Testis (tissue), 2 donors: ENCODE measurements at regions not wholly inside any gene's neighbourhood (a gene's known extent, or its start where the extent isn't known, plus 50 kb on each side); places are given as distances from the start of the nearest gene placed in this dataset.

Experiments used
- DNase-seq: peaks from one replicate; pipeline ENCODE4 v3.0.0-alpha.2; 2019
- H3K27ac ChIP-seq, 2 donors: fragments of 200-600 bp; sonication (generic); one replicate each; pipeline ENCODE4 v1.5.1; 2019
- H3K27me3 ChIP-seq: fragments of 200-600 bp; sonication (generic); one replicate; pipeline ENCODE4 v1.5.1; 2019
- H3K36me3 ChIP-seq: fragments of 200-600 bp; sonication (generic); one replicate; pipeline ENCODE4 v1.5.1; 2017; ENCODE audit warnings: low read depth; ENCODE audit errors: missing control alignments
- H3K4me1 ChIP-seq: fragments of 200-600 bp; sonication (generic); one replicate; pipeline ENCODE4 v1.5.1; 2019
- H3K4me3 ChIP-seq, 2 donors: fragments of 200-600 bp; sonication (generic); one replicate each; pipeline ENCODE4 v1.5.1; 2017 to 2019
- H3K9me3 ChIP-seq: fragments of 200-600 bp; sonication (generic); one replicate; pipeline ENCODE4 v1.5.1; 2017
- CTCF ChIP-seq, 3 experiments: fragments of 450-650 bp in 2 of 3; fragments of 200-600 bp in 1 of 3; sonication (generic) in 1 of 3; IDR thresholded peaks; one replicate each; pipeline ENCODE4 v1.5.1; 2016 to 2019; ENCODE audit warnings: antibody characterized with exemption in 3 of 3, mild to moderate bottlenecking in 2 of 3, moderate library complexity in 1 of 3
- POLR2A ChIP-seq: fragments of 450-650 bp; IDR thresholded peaks from one replicate; pipeline ENCODE4 v1.6.1; 2017; ENCODE audit warnings: antibody characterized with exemption, mild to moderate bottlenecking, moderate library complexity
- WGBS, 2 donors: methylation state at CpG; one replicate each; pipeline ENCODE4 v1.1.5; 2018; 5-methylcytosine and 5-hydroxymethylcytosine counted together
- intact Hi-C: fragments of 100-400 bp; cut with DNase I; formaldehyde crosslinking; loops from one replicate; pipeline ENCODE4 v1.15.1; 2023; ENCODE audit warnings: low total_unique reads

- Histone ChIP-seq H3K27ac (no peak overlapping the region), H3K27me3 (no peaks in the 10 kb centered on the region), H3K4me1 (no peaks in the 10 kb centered on the region), H3K9me3 (no peaks in the 10 kb centered on the region), H3K36me3 (no peaks in the 10 kb centered on the region), H3K4me3 (peak overlapping the region; percentile 29 to 32)
- intact Hi-C loops: no loop called here
- 60 to 69% methylated on average over 23 to 28 of the region's 28 CpGs for WGBS, 2 donors
- peak; percentile 14 for DNase-seq
- no peak for TF ChIP-seq CTCF (IDR thresholded peaks at IDR 0.05)
- TF ChIP-seq POLR2A: no peak
Measured at GRCh38 chr4:126956184-126956897, 676.4 kb upstream of the INTU start.

GRCh38 chr4:126957556-126957955, 675.2 kb upstream of the INTU start:
- no peak for DNase-seq
- no peak overlapping the region for H3K4me3 ChIP-seq
- no peaks in the 10 kb centered on the region for H3K36me3 ChIP-seq
- intact Hi-C loops: no loop called here
- no peaks in the 10 kb centered on the region for H3K27me3 ChIP-seq
- no peaks in the 10 kb centered on the region for H3K9me3 ChIP-seq
- TF ChIP-seq POLR2A (no peak), CTCF (IDR thresholded peaks at IDR 0.05) (no peak)
- H3K4me1 ChIP-seq: no peaks in the 10 kb centered on the region
- H3K27ac ChIP-seq: no peak overlapping the region
- 79 to 86% methylated on average over 1 of the region's 1 CpG for WGBS, 2 donors

- Histone ChIP-seq H3K4me3 (no peak overlapping the region), H3K9me3 (no peaks in the 10 kb centered on the region), H3K27me3 (no peaks in the 10 kb centered on the region), H3K36me3 (no peaks in the 10 kb centered on the region), H3K4me1 (no peaks in the 10 kb centered on the region), H3K27ac (no peak overlapping the region)
- no peak for TF ChIP-seq CTCF (IDR thresholded peaks at IDR 0.05)
- 79 to 81% methylated on average over 1 of the region's 1 CpG for WGBS, 2 donors
- no peak for DNase-seq
- intact Hi-C loops: no loop called here
Measured at GRCh38 chr4:126957987-126958386, 674.8 kb upstream of the INTU start.

DNA sequence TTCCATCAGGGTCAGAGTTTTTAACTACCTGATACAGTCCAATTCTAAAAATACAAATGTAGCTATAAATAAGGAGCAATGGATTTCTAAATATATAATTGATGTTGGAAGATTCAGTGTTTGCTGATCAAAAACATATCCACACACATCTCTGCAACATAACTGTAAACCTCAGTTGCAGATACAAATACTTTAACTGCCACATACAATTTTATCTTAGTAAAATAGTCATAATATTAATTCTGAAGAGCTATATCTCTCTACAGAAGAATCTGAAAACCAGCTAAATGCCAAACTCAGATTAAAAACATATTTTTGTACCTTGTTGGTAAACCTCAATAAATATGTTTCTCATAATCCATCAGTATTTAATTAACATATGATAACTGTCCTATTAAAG, 674.3 kb upstream of the INTU start:
- intact Hi-C loops: no loop called here
- TF ChIP-seq POLR2A: no peak
- TF ChIP-seq CTCF (IDR thresholded peaks at IDR 0.05): no peak
- H3K27me3 ChIP-seq: no peaks in the 10 kb centered on the region
- no peak overlapping the region for H3K4me3 ChIP-seq
- no peaks in the 10 kb centered on the region for H3K36me3 ChIP-seq
- DNase-seq: no peak
- H3K27ac ChIP-seq: no peak overlapping the region
- no peaks in the 10 kb centered on the region for H3K4me1 ChIP-seq
- H3K9me3 ChIP-seq: no peaks in the 10 kb centered on the region

DNA sequence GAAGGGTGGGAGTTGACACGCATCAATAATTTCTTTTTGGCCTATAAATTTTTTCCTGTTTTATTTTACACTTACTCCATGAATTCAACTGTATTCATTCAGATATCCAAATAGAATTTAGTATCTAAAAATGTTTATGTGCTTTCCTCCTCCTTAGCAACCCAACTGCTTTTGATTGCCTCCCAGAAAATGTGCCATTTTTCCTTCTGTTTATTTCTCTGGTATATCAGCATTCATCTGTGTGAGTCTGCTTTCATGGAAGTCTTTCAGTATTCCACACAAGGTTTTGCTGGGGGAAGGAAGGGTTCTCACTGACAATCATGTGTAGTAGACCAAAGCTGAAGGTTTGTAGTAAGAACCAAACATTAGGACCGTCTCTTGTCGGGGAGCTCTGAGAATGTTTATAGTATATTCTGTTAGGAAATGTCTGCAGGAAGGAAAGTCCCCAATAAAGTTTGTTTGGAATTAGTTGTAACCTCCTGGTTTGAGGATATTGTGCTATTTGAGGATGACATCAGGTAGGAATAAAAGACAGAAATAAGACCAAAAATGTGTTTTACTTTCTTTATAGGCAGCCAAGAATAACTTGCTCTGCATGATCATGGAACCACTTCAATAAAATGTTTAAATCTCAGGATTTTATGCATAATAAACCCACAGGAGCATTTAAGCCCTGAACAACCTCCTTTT, 673.6 kb upstream of the INTU start:
- Histone ChIP-seq H3K4me3 (no peak overlapping the region), H3K36me3 (no peaks in the 10 kb centered on the region)

More for the DNA sequence above, 673.6 kb upstream of the INTU start:
- no peaks in the 10 kb centered on the region for H3K4me1 ChIP-seq
- WGBS, 2 donors: 81 to 92% methylated on average over 3 of the region's 3 CpGs
- H3K27ac ChIP-seq: no peak overlapping the region
- intact Hi-C loops: no loop called here
- no peaks in the 10 kb centered on the region for H3K27me3 ChIP-seq
- H3K9me3 ChIP-seq: no peaks in the 10 kb centered on the region
- TF ChIP-seq POLR2A (no peak), CTCF (IDR thresholded peaks at IDR 0.05) (no peak)
- no peak for DNase-seq
